ENCODE measurements at regions not wholly inside any gene's neighbourhood (a gene's known extent, or its start where the extent isn't known, plus 50 kb on each side); places are given as distances from the start of the nearest gene placed in this dataset.
A peak's percentile ranks its signal among the peaks of the same experiment; 100 is the strongest.

DNA sequence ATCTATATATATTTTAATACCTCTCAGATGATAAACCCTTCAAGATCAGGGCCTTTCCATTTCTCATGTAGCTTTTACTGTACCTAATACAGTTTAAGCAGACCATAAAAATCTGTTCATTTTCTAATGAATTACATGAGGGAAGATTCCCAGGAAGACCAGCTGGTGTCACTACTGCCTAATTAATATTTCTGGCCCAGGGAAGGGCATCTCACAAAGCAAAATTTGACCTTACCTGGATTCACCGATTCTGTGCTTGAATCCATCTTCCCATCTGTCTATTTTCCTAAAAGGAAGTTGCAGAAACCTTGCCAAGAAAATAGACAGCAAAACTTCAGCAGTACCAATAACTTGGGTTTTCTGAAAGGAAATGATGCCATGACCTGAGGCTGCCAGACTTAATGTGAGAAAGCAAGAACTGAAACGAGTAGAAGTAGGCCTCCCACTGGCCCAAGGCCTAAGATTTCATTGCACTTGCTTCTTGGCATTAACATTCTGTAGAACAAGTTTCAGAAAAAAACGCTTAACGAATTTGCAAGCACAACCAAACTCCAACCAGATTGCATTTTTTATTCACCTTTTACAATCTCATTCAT, 83.0 kb upstream of the GLIS3 start:
- peak; percentile 64 for DNase-seq

DNA sequence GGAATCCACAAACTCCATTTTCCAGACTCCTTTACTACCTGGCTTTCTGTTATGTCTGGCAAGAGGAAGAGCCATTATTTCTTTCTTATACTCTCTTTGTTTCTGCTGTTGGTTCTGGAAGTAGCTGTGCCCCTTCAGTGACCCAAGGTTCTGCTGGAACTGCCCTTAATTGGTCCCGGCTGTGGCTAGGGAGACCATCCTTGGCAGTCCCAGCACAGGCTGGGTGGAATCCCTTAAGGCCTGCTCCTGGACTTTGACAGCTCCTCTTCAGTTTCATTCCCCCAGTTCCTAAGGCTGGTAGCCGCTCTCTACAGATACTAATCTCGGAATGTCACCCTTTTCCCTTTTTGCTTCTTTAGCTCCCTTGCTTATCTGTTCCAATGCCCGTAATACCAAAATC, 81.9 kb upstream of the GLIS3 start:
- no peak for DNase-seq

DNA sequence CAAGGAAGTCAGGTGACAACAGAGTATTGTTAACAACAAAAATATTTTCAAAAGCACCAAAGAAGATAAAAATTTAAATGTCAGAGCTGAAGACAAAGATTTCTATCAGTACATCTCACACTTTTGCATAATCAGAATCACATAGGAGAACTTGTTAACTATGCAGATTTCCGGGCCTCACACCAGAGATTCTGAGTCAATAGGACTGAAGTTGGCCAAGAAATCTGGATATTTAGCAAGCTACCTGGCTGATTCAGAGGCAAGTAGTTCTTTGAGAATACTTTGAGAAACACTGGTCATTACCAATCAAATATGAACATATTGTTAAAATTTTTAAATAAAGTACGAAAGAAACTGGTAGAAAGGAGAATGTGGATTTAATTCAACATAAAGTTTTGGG, 80.5 kb upstream of the GLIS3 start:
- DNase-seq, result no peak

DNA sequence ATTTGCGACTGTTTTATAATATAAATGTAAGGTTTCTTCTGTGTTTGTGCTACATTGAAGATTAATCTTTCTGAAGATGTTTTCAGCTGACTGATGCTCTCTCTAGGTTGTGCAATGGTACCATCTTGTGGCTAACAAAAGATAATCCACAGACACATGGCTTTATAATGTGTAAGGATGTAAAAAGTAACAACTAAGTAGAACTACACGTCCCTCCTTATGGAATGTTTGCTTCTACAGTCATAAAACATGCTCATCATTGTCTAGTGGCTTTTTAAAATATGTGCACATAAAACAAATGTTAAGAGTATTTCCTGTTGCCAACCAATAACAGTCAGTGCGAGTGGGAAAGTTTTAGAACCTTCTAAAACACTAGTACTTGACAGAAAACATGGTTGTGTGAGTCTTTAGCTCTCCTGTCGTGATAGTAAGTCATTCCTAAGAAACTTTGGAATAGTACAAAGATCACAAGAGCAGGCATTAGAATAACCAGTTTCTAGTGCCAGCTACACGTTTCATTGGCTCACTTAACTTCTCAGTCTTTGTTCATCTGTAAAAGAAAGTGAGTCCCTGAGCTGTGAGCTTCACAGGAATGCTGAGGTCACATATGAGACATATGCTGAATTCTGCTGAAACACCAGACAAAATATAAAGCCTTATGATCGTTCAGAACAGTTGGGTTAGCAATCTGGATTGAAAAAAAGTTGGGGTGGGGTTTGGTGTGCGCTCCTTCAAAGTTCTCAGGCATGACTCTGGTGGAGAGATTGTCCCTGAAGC, 75.7 kb upstream of the GLIS3 start:
- DNase-seq, result peak; percentile 43

DNA sequence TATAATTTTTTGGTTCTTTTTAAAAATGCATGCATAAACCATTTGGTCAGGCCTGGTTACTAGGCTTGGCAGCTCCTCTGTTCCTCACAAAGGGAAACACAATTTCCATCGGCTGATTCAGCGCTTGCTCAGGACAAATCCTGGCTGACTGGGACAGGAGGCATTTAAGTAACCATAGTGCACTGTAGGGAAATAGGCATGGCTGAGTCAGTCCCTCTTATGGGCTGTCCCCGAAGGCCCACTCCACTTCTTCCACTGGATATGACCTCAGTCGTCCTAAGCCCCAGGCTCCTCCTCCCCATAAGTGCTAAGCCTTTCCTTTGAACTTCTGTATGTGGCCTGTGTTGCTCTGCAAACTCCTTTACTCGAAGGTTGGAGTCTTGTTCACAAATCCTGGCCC, 71.2 kb upstream of the GLIS3 start:
- DNase-seq, result no peak

DNA sequence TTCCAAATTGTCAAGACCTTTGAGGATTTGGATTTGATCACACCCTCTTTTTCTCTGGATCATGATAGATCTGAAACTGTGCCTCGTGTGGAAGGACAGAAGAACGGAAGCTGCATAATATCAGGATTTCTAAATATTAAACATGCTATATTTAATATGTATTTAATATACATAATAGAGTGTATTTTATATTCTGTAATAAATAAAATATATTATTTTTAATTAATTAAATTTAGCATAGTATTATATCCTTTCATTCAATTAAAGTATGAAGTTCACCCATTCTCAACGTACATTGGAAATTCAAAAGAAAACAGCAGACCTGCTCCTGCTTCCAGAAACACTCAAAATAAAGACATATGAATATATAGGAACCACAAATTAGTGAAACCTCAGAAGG, 70.6 kb upstream of the GLIS3 start:
- DNase-seq, result no peak

DNA sequence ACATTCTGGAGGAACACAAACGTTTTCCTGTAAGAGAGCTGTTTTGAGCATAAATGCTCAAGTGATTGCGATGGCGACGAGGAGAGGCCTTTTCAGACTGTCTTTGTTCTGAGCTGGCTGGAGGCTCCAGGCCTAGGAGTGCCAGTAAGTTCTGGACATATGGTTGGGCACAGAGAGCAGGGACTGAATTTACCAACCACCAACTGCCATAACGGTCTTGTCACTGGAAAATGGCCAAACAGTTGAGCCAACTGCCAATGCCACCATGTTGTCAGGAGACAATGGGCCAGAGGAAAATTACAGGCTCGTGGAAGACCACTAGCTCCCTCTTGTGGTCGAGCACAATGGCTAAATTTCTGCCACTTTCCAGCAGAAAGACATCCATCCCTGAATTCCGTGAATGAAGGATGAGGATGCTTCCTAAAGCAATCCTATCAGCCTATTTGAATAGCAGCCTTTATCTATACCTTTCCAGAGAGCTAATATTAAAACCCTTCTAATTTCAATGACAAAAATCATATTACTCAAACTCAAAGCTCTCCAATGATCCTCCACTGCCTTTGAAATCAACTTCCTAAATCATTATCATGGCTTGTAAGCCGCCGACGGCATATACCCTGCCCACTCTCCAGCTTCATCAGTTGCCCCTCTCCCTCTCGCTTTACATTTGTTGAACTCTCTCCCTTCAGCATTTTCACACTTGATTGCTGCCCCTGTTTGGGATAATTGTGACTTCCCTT, 66.9 kb upstream of the GLIS3 start:
- DNase-seq, result peak; percentile 75

DNA sequence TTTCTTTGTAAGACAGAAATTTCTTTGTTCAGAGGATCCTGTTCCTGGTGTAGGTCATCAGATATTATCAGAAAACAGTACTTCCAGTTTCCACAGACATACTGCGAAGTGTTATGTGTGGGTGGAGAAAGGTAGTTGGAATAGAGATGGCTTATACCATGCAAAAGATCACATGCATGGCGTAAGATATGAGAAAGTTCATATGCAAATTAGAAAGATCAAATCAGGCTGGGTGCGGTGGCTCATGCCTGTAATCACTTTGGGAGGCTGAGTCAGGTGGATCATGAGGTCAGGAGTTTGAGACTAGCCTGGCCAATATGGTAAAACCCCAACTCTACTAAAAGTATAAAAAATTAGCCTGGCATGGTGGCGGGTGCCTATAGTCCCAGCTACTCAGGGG, 65.2 kb upstream of the GLIS3 start:
- DNase-seq, result no peak

DNA sequence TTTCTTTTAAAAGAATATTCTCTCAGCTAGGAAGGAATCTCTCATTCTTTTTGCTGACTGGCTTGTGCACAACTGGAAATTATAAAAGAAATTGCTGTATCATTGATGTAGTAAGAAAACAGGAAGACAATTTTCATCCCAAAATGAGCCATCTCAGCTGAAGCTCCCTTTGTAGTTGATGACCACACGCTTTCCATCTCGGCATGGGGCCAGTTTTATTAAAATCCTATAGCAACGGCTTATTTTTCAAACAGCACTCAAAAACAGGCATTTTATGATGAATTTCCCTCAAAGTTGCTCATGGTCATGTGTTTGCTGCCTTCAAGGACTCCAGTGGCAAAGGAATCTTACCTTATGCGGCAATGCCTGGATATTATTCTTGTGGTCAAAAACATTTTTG, 62.4 kb upstream of the GLIS3 start:
- DNase-seq, result no peak

DNA sequence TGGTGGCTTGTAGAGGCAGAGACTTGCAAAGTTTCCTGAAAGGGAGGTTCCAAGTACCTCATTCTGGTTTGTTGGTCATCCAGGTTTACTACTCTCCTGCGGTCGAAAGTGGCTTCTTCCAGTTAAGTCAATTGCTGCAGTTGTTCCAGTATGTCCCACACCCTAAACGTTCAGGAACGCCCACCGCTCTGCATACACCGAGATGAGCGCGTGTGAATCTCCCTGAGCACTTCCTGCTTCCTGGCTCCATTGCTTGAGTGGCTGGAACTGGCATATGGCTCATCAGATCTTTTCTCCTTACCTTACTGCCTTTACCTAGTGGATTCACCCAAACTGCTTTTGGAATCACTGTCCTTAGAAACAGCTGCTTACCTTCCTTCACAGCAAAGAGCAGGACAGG, 59.1 kb upstream of the GLIS3 start:
- peak; percentile 42 for DNase-seq

DNA sequence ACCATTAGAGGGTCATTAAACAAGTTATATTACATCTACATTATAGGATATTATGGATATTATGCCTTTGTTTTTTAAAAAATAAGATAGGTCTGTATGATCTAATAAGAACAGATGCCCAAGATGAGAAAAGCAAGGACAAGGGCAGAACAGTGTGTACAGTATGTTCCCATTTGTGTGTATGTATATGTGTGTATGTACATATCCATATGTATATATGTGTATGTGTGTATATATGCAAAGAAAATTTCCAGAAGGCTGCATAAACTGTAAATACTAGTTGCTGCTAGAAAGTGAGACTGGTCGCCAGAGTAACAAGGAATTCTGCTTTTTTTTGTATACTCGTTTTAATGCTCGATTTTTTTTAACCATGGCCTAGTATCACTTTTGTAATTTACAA, 58.1 kb upstream of the GLIS3 start:
- DNase-seq, result no peak

DNA sequence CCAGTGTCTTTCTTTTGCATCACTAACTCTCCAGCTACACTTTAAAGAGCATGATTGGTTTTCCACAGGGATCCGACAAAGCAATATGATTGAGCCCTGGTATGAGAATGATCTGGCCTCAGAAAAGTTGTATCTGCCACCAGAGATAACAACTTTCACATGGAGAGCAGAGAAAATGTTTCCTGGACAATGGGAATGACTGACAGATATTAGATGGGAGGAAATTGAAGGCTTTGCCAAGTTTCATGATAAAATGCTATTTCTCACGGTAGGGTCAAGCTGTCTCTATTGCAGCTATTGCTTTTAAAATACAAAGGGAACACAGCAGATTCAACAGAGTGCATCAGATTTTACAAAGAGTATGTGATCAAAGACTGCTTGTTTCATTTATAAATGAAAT, 56.4 kb upstream of the GLIS3 start:
- no peak for DNase-seq

DNA sequence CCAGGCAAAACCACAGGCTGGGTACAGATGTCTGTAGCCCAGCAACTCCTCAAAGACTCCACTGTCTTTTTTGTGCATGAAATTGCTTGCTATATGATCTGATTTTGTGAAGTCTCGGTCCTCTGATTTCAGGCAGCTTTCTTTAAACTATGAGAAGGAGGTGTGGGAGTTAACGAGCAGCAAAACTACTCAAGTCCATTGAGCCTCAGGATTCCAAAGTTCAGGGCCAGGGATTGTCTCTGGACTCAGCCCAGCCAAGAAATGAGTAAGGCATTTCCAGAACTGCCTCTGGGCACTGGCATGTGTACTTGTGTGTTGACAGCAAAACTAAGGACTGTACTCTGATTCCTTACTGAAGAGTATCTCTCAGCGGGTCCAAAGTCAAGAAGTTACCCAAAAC, 53.4 kb upstream of the GLIS3 start:
- no peak for DNase-seq

DNA sequence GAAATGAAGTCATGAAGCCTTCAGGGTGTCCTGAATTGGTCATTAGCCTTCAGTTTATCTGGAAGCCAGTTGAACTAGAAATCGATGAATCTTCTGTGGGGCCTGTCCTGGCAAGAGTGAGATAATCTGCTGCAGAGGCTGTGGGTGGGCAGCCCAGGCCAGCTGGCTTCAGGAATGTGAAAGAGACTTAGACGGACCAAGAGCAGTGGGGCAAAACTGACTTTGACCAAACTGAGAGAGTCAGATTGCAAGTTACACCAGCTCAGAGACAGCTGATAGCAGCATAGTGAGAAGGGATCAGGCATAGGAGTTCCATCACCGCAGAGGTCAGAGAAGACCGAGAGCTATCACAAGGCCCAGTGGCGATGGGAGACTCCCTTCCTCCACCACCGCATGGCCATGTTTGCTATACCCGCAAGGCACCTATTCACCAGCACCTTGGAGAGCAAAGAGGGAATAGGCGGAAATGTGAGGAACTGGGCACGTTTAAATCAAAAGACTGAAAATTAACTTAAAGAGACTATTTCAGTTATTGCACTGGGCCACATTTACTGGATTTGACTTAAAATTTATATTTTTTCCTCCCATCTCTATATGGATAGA, 50.0 kb upstream of the GLIS3 start:
- DNase-seq, result no peak

All from NCI-H69 (cell line).